Trophoblast cell (in vitro differentiated cells and primary cell): ENCODE measurements at regions not wholly inside any gene's neighbourhood (a gene's known extent, or its start where the extent isn't known, plus 50 kb on each side); places are given as distances from the start of the nearest gene placed in this dataset.
A peak's percentile ranks its signal among the peaks of the same experiment; 100 is the strongest.

ENCODE experiments used
- DNase-seq, 2 donors: peaks; one replicate each; pipeline ENCODE4 v3.0.0-alpha.2; 2016
- H2AFZ ChIP-seq: 2 replicates; pipeline ENCODE4 v1.6.1; 2013; ENCODE audit warnings: low read length, moderate library complexity, mild to moderate bottlenecking; ENCODE audit not compliant: insufficient read depth, poor library complexity
- H2AK5ac ChIP-seq: 2 replicates; pipeline ENCODE4 v1.6.1; 2013; ENCODE audit warnings: mild to moderate bottlenecking, low read length
- H2BK120ac ChIP-seq: 2 replicates; pipeline ENCODE4 v1.6.1; 2013; ENCODE audit warnings: low read length, mild to moderate bottlenecking, moderate library complexity; ENCODE audit not compliant: insufficient read depth, poor library complexity
- H2BK12ac ChIP-seq: 2 replicates; pipeline ENCODE4 v1.6.1; 2013; ENCODE audit warnings: mild to moderate bottlenecking, low read length, moderate library complexity
- H2BK5ac ChIP-seq: 2 replicates; pipeline ENCODE4 v1.6.1; 2013; ENCODE audit warnings: low read length, low read depth, moderate library complexity, mild to moderate bottlenecking; ENCODE audit not compliant: poor library complexity
- H3K14ac ChIP-seq: 2 replicates; pipeline ENCODE4 v1.6.1; 2013; ENCODE audit warnings: mild to moderate bottlenecking, low read length
- H3K18ac ChIP-seq: 2 replicates; pipeline ENCODE4 v1.6.1; 2013; ENCODE audit warnings: mild to moderate bottlenecking, low read length
- H3K23ac ChIP-seq: 2 replicates; pipeline ENCODE4 v1.6.1; 2013; ENCODE audit warnings: low read length
- H3K27ac ChIP-seq: 2 replicates; pipeline ENCODE4 v1.5.1; 2013; ENCODE audit warnings: low read depth, mild to moderate bottlenecking, inconsistent platforms, low read length, moderate library complexity
- H3K27me3 ChIP-seq: 2 replicates; pipeline ENCODE4 v1.6.1; 2013; ENCODE audit warnings: inconsistent platforms, mild to moderate bottlenecking, low read length, moderate library complexity; ENCODE audit not compliant: insufficient read depth
- H3K36me3 ChIP-seq, 2 experiments: 1 replicate in 1 of 2; 2 replicates in 1 of 2; pipeline ENCODE4 v1.6.1; 2013; ENCODE audit warnings: low read length in 2 of 2, mild to moderate bottlenecking in 2 of 2, moderate library complexity in 1 of 2; ENCODE audit not compliant: insufficient read depth in 2 of 2, control insufficient read depth in 1 of 2
- H3K4ac ChIP-seq: 2 replicates; pipeline ENCODE4 v1.6.1; 2013; ENCODE audit warnings: low read depth, mild to moderate bottlenecking, low read length, moderate library complexity
- H3K4me1 ChIP-seq, 2 experiments: 1 replicate in 1 of 2; 2 replicates in 1 of 2; pipeline ENCODE4 v1.6.1; 2013; ENCODE audit warnings: low read length in 2 of 2, mild to moderate bottlenecking in 2 of 2, moderate library complexity in 1 of 2; ENCODE audit not compliant: insufficient read depth in 2 of 2, control insufficient read depth in 1 of 2
- H3K4me2 ChIP-seq: 2 replicates; pipeline ENCODE4 v1.6.1; 2013; ENCODE audit warnings: inconsistent platforms, mild to moderate bottlenecking, low read length, moderate library complexity
- H3K4me3 ChIP-seq: 2 replicates; pipeline ENCODE4 v1.5.1; 2013; ENCODE audit warnings: mild to moderate bottlenecking, low read depth, low read length, inconsistent platforms
- H3K79me1 ChIP-seq: one replicate; pipeline ENCODE4 v1.6.1; 2013; ENCODE audit warnings: low read length
- H3K79me2 ChIP-seq: 2 replicates; pipeline ENCODE4 v1.6.1; 2013; ENCODE audit warnings: low read length, mild to moderate bottlenecking; ENCODE audit not compliant: control insufficient read depth, insufficient read depth, poor library complexity
- H3K9ac ChIP-seq: 2 replicates; pipeline ENCODE4 v1.6.1; 2013; ENCODE audit warnings: mild to moderate bottlenecking, low read length
- H3K9me3 ChIP-seq: 2 replicates; pipeline ENCODE4 v1.6.1; 2013; ENCODE audit warnings: low read depth, mild to moderate bottlenecking, control low read depth, inconsistent platforms, low read length; ENCODE audit not compliant: insufficient read depth
- H4K12ac ChIP-seq: 2 replicates; pipeline ENCODE4 v1.6.1; 2013; ENCODE audit warnings: low read depth, mild to moderate bottlenecking, low read length, moderate library complexity
- H4K8ac ChIP-seq: 2 replicates; pipeline ENCODE4 v1.6.1; 2013; ENCODE audit warnings: low read depth, mild to moderate bottlenecking, low read length, moderate library complexity
- H4K91ac ChIP-seq: one replicate; pipeline ENCODE4 v1.6.1; 2013; ENCODE audit warnings: low read depth, mild to moderate bottlenecking, low read length, moderate library complexity
- WGBS: extraction: QIAGEN DNeasy Blood & Tissue Kit; methylation state at CpG from one replicate; pipeline ENCODE4 v1.1.7; 2013; ENCODE audit warnings: missing lambda C conversion rate; ENCODE audit not compliant: insufficient read length, insufficient coverage; ENCODE audit errors: extremely low coverage; 5-methylcytosine and 5-hydroxymethylcytosine counted together

- Histone ChIP-seq H3K36me3 (no peaks in the 10 kb centered on the region), H4K12ac (no peak overlapping the region), H3K9me3 (no peaks in the 10 kb centered on the region), H4K91ac (no peak overlapping the region), H3K9ac (no peak overlapping the region), H3K27ac (no peak overlapping the region), H2AFZ (no peak overlapping the region), H2BK120ac (no peak overlapping the region), H4K8ac (no peak overlapping the region), H2AK5ac (no peak overlapping the region), H3K4me2 (no peak overlapping the region), H3K4me1 (no peaks in the 10 kb centered on the region), H3K14ac (no peak overlapping the region), H3K18ac (no peak overlapping the region), H2BK5ac (no peak overlapping the region), H3K79me1 (no peaks in the 10 kb centered on the region), H3K79me2 (no peaks in the 10 kb centered on the region), H3K4ac (no peak overlapping the region), H3K23ac (no peak overlapping the region), H3K27me3 (no peaks in the 10 kb centered on the region), H3K4me3 (no peak overlapping the region), H2BK12ac (no peak overlapping the region)
- no CpG with 5 or more reads among the region's 7 CpGs for WGBS
- no peak for DNase-seq
These were observed 192.6 kb downstream of the KLF6 start for GRCh38 chr10:3592424-3592823.

GRCh38 chr10:3588816-3589215 is 196.2 kb downstream of the KLF6 start:
- no peak overlapping the region for H3K4me2 ChIP-seq
- no peak overlapping the region for H4K8ac ChIP-seq
- no CpG with 5 or more reads among the region's 7 CpGs for WGBS
- no peak overlapping the region for H3K4me3 ChIP-seq
- H3K79me2 ChIP-seq = no peaks in the 10 kb centered on the region
- H3K27ac ChIP-seq = no peak overlapping the region
- H3K79me1 ChIP-seq = no peaks in the 10 kb centered on the region
- no peak overlapping the region for H2BK120ac ChIP-seq
- H3K23ac ChIP-seq = no peak overlapping the region
- no peaks in the 10 kb centered on the region for H3K9me3 ChIP-seq
- H3K18ac ChIP-seq = no peak overlapping the region
- no peaks in the 10 kb centered on the region for H3K27me3 ChIP-seq
- no peaks in the 10 kb centered on the region for H3K36me3 ChIP-seq
- H3K9ac ChIP-seq = no peak overlapping the region
- no peaks in the 10 kb centered on the region for H3K4me1 ChIP-seq
- no peak overlapping the region for H4K91ac ChIP-seq
- H2AFZ ChIP-seq = no peak overlapping the region
- no peak overlapping the region for H3K4ac ChIP-seq
- H2AK5ac ChIP-seq = no peak overlapping the region
- no peak overlapping the region for H3K14ac ChIP-seq
- H2BK12ac ChIP-seq = no peak overlapping the region
- H2BK5ac ChIP-seq = no peak overlapping the region
- no peak overlapping the region for H4K12ac ChIP-seq
- peak in 1 of 2 donors; percentile 45 for DNase-seq

GRCh38 chr10:3588346-3588745 is 196.7 kb downstream of the KLF6 start:
- H3K4me2 ChIP-seq = no peak overlapping the region

GRCh38 chr10:3584926-3585784 is 199.9 kb downstream of the KLF6 start:
- no peak overlapping the region for H4K8ac ChIP-seq
- H3K79me2 ChIP-seq = no peaks in the 10 kb centered on the region
- H3K27me3 ChIP-seq = no peaks in the 10 kb centered on the region
- no peak overlapping the region for H2BK5ac ChIP-seq
- peak; percentile 76 to 93 for DNase-seq
- no peak overlapping the region for H2AFZ ChIP-seq
- H3K4me1 ChIP-seq = no peaks in the 10 kb centered on the region
- no peaks in the 10 kb centered on the region for H3K36me3 ChIP-seq
- H3K4ac ChIP-seq = no peak overlapping the region
- no peak overlapping the region for H3K23ac ChIP-seq
- no CpG with 5 or more reads among the region's 22 CpGs for WGBS
- no peak overlapping the region for H4K91ac ChIP-seq
- H4K12ac ChIP-seq = no peak overlapping the region
- no peaks in the 10 kb centered on the region for H3K79me1 ChIP-seq
- H2AK5ac ChIP-seq = no peak overlapping the region
- no peak overlapping the region for H2BK12ac ChIP-seq
- no peak overlapping the region for H3K4me3 ChIP-seq
- H3K27ac ChIP-seq = no peak overlapping the region
- no peak overlapping the region for H3K18ac ChIP-seq
- H2BK120ac ChIP-seq = no peak overlapping the region
- H3K9ac ChIP-seq = no peak overlapping the region
- H3K14ac ChIP-seq = no peak overlapping the region
- H3K9me3 ChIP-seq = no peaks in the 10 kb centered on the region
- no peak overlapping the region for H3K4me2 ChIP-seq

More at GRCh38 chr10:3588346-3588745, 196.7 kb downstream of the KLF6 start:
- no peaks in the 10 kb centered on the region for H3K79me1 ChIP-seq
- WGBS = no CpG with 5 or more reads among the region's 7 CpGs
- no peak overlapping the region for H2BK120ac ChIP-seq
- DNase-seq = peak; percentile 76 to 96
- H3K4me1 ChIP-seq = no peaks in the 10 kb centered on the region
- no peaks in the 10 kb centered on the region for H3K27me3 ChIP-seq
- H3K18ac ChIP-seq = no peak overlapping the region
- H3K9me3 ChIP-seq = no peaks in the 10 kb centered on the region
- H3K79me2 ChIP-seq = no peaks in the 10 kb centered on the region
- H3K4ac ChIP-seq = no peak overlapping the region
- no peak overlapping the region for H2AFZ ChIP-seq
- H2BK5ac ChIP-seq = no peak overlapping the region
- no peak overlapping the region for H3K23ac ChIP-seq
- no peak overlapping the region for H2BK12ac ChIP-seq
- no peaks in the 10 kb centered on the region for H3K36me3 ChIP-seq
- no peak overlapping the region for H4K12ac ChIP-seq
- no peak overlapping the region for H3K9ac ChIP-seq
- no peak overlapping the region for H4K91ac ChIP-seq
- no peak overlapping the region for H3K27ac ChIP-seq
- H4K8ac ChIP-seq = no peak overlapping the region
- no peak overlapping the region for H2AK5ac ChIP-seq
- no peak overlapping the region for H3K4me3 ChIP-seq
- no peak overlapping the region for H3K14ac ChIP-seq
